T follicular helper cell (primary cell): ENCODE measurements at regions not wholly inside any gene's neighbourhood (a gene's known extent, or its start where the extent isn't known, plus 50 kb on each side); places are given as distances from the start of the nearest gene placed in this dataset.
"Not testable (repeated sequence)": the region's sequence is repeated elsewhere in the genome, so short reads cannot be mapped to it uniquely, and the experiment has no call there.

Experiments
- DNase-seq: peaks from one replicate; pipeline ENCODE4 v3.0.0-alpha.2; 2020; ENCODE audit warnings: low read depth

DNA sequence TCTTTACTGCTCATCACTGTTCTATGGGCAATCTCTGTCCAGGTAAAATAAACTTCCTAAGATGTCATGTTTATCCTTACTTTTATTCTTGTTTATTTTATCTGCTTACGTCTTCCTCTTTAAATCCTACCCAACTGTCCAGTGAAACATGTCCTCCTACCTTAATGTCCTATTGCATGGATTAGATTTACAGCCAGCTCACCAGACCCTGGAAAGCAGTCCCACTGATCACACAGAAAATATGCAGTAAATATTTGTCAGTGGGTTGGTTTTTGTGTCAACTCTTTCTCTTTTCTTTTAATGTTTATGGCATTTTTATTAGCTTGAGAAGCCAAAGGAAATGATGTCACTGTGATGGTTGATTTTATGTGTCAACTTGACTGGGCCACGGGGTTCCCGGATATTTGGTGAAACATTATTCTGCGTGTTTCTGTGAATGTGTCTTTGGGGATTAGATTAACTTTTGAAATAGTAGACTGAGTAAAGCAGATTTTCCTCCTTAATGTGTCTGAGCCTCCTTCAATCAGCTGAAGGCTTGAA, 258.3 kb downstream of the SRGAP2C start:
- no peak for DNase-seq

GRCh38 chr1:121444096-121444495, 259.3 kb downstream of the SRGAP2C start:
- no peak for DNase-seq

DNA sequence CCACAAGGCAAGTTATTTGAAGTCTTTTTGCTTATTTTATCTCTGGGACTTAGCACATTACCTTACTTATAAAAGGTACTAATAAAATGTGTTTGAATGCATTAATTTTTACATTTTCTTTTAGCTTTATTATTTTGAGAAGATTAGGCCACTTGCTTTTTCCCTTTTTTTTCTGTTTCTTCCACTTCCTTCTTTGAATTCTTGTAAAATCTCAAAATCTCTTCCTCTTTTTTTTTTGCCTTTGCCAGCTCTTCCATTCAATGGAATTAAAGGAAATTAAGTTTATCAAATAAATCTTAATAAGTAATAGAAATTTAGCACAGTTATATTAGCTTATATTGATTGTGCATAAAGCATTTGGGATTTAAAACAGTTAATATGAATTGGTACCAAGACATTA, 260.9 kb downstream of the SRGAP2C start:
- DNase-seq = no peak

DNA sequence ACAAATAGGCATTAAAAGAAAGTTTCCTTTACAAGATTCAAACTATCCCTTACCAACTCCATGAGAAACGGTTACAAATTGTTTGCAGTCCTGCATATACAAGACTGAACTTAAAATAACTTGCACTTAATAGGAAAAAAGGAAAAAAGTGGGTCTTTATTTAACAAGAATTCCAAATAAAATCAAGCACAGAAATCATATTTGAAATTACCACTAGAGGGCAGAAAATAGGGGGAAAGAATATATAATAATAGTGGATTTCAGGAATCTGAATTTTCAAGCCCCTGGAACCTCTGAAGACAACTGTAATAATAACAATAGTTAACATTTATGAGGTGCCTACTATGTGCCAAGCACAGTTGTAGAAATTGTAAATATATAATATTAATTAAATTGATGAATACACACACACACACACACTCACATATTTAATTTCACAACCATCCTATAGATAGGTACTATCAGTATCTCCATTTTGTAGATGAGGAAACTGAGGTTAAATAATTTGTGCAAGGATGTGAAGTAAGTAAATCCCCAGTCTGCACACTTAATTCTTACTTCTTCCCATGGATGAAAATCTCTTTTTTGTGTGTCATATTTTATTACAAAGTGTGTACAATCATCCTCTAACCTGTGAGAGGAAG, 262.6 kb downstream of the SRGAP2C start:
- DNase-seq = not testable (repeated sequence)

- not testable (repeated sequence) for DNase-seq
Measured at GRCh38 chr1:121448064-121448463, 263.3 kb downstream of the SRGAP2C start.

DNA sequence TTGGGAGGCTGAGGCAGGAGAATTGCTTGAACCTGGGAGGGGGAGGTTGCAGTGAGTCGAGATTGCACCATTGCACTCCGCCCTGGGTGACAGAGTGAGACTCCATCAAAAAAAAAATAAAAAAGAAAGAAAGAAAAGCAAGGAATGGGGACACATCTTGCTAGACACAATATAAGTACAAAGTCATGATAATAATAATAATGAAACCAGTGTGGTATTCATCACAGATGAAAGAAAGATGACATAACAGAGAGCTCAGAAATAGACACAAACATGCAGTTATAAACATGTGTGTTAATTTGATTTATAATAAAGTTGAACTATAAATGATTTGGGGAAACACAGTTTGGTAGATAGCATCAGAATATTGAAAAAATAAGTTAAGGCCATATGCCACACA, 264.1 kb downstream of the SRGAP2C start:
- no peak for DNase-seq

- DNase-seq = no peak
Measured at GRCh38 chr1:121452484-121452883, 267.7 kb downstream of the SRGAP2C start.

GRCh38 chr1:121458291-121459048, 273.7 kb downstream of the SRGAP2C start:
- DNase-seq = no peak

DNA sequence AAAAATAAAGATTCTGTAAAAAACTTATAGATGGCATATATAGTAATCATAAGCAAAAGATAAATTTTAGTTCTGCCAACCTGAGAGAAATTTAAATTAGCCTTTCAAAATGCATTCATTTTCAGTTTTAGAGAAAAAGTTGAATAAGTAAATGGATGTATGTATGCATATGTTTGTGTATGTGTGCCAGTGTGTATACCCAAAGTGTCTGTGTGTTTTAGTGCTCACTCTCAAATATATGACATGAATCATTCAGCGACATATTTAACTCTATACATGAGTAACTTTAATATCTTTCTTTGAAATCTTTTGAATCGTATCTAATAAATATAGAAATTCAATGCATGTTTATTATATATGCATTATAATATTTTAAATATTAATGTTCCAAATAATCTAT, 274.5 kb downstream of the SRGAP2C start:
- DNase-seq = no peak

- not testable (repeated sequence) for DNase-seq
Measured at GRCh38 chr1:121469395-121469794, 284.6 kb downstream of the SRGAP2C start.

DNA sequence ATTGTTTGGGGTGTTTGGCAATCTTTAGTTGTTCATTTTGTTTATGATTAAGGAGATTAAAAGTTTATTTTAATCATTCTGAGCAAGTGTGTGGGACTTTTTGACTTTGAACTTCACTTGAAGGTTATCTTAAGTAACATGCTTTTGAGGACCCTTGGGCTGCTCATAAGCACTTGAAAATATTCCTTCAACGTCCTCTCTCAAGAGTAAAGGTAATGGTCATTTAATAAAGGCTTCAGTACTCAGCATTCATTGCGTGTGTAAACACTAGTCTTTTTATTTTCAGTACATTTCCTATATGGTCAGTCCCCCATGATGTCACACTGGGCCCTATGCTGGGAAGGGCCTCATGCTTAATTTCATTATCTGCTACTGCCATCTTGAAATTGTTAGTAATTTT, 285.6 kb downstream of the SRGAP2C start:
- DNase-seq = not testable (repeated sequence)

DNA sequence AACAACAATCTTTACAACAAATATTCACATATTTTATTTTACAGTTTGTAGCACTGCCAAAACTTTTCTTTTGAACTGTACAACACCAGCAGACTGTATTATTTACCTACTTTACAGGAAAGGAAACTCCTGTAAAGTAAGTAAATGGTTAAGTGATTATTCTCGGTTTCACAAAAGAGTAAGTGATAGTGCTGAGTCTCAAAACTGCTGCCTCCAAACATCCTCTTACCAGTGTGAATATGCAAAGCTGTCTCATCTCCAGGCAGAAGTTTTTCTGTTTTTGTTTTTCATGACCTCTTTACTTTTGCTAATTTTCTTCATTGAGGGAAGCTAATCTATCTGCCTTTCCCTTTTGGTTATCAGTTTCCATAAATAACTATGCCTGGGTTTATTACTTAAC, 286.7 kb downstream of the SRGAP2C start:
- no peak for DNase-seq

DNA sequence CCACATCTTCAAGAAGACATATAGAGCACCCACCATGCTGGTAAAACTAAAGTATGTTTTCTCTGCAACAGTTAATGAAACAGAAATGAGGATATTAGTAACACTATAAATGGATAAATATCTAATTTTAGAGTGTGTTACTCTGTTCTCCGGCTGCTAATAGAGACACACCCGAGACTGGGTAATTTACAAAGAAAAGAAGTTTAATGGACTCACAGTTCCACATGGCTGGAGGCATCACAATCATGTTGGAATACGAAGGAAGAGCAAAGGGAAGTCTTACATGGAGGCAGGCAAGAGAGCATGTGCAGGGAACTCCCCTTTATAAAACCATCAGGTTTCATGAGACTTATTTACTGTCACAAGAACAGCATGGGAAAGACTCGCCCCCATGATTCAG, 287.2 kb downstream of the SRGAP2C start:
- DNase-seq = no peak

DNA sequence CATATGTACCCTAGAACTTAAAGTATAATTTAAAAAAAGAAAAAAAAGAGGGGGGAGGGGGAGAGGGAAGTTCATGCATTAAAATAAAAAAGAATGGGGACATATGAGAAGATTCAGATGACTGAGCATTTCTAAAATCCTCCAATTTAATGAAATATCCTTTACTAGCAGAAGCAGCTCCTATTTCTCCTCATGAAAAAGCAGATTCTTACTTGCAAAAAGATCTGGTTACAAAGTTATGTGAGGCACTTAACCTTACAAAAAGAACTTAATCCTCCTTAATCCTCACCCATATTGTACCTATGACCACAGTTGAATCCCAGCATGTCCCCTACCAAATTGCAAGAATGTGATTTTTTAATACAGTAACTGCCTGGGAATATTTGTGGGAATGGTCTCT, 298.5 kb downstream of the SRGAP2C start:
- no peak for DNase-seq

DNA sequence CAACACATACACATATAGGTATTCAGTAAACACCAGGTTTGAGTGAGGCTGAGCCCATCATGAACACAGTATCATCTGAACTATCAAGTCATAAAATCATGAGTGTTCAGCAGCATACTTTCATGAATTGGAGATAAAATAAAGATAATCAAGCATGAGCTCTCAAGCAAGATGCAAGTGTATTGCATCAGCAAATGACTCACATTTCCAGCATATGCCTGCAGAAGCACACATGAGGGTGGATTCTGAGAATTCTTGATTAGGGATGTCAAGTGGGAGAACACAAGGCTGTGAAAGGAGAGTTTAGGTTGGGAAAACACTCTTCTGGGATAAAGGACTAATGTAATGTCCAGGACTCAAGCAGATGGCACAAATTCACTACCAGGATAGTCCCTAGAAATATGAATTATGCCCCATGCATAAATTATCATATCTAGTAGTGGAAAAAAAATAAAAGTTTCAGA, 299.2 kb downstream of the SRGAP2C start:
- no peak for DNase-seq

DNA sequence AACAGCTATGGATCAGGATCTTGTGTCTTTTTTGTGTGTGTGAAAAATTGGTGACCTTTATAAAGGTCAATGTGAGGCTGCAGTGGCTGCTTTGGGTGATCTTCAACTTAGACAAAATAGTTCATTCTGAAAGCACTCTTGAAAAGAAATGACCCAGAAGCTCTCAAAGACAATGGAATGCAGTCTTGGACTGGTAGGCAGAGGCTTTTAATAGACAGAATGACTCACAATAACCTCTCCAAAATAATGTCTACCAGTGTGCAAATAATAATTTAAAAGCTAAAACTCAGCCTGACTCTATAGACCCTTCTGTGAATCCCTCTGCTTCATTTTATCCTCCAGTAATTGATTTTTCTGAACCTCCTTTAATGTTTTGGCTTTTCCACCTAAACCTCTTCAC, 310.0 kb downstream of the SRGAP2C start:
- DNase-seq = not testable (repeated sequence)

GRCh38 chr1:121511455-121511854, 326.7 kb downstream of the SRGAP2C start:
- DNase-seq = not testable (repeated sequence)

GRCh38 chr1:121511876-121512275, 327.1 kb downstream of the SRGAP2C start:
- DNase-seq = not testable (repeated sequence)

DNA sequence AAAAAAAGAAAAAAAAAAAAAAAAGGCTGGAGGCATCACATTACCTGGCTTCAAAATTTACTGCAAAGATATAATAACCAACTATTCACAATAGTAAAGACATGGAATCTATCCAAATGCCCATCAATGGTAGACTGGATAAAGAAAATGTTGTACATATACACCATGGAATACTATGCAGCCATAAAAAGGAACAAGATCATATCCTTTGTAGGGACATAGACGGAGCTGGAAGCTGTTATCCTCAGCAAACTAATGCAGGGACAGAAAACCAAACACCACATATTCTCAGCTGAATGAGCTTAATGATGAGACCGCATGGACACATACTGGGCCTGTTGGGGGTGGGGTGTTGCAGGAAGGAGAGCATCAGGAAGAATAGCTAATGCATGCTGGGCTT, 330.5 kb downstream of the SRGAP2C start:
- DNase-seq = no peak

- peak; percentile 1 for DNase-seq
Measured at GRCh38 chr1:121516234-121516967, 331.6 kb downstream of the SRGAP2C start.

DNA sequence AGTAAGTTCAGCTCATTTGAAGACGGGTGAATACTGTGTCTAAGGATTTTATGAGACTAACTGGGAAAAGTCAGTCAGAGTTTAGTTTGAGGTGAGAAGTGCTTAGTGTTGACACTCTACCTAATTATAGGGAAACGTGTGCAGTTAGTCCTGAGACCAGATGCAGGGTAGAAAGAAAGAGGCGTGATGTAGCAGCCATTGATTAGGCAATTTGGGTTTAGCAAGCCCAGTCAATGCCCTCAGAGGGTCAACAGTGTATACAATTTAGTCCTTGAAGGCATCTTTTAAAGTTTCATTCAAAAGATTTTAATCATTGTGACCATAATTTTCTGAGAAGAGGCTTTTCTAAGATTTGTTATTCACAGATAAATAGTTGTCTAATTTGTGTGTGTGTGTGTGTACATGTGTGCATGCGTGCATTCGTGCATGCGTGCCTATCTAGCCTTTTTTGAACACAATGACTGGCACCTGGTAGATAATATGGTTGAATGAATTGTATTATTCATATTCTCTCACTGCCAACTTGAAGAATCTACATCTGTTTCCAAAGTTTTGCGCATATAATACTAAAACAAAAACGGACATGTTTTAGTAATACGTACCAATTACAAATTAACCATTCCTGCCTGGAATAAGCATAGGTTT, 332.9 kb downstream of the SRGAP2C start:
- no peak for DNase-seq

- DNase-seq = no peak
Measured at GRCh38 chr1:121518726-121519041, 333.9 kb downstream of the SRGAP2C start.
